GM23338 (cell line): ENCODE measurements at regions not wholly inside any gene's neighbourhood (a gene's known extent, or its start where the extent isn't known, plus 50 kb on each side); places are given as distances from the start of the nearest gene placed in this dataset.

Source experiments
- ATAC-seq: fragments of 200-7000 bp; cut with Tn5 transposase; 3 replicates; pipeline ENCODE4 v1.9.1; 2020
- DNase-seq: peaks from one replicate; pipeline ENCODE4 v3.0.0-alpha.2; 2015; ENCODE audit warnings: low spot score
- H2AFZ ChIP-seq: fragments of 200-600 bp; sonication (generic); 2 replicates; pipeline ENCODE4 v1.8.0; 2016; ENCODE audit warnings: antibody characterized with exemption, mild to moderate bottlenecking, moderate library complexity
- H3F3A ChIP-seq: fragments of 200-600 bp; sonication (generic); replicated peaks from 2 replicates; pipeline ENCODE4 v1.8.0; 2017; ENCODE audit warnings: antibody characterized with exemption, mixed run types, low read depth
- H3K27ac ChIP-seq: fragments of 200-600 bp; sonication (generic); 2 replicates; pipeline ENCODE4 v1.6.1; 2016; ENCODE audit warnings: low read depth
- H3K27me3 ChIP-seq: fragments of 200-600 bp; sonication (generic); 2 replicates; pipeline ENCODE4 v1.8.0; 2016; ENCODE audit warnings: mild to moderate bottlenecking, mixed run types, moderate library complexity; ENCODE audit not compliant: insufficient read depth
- H3K36me3 ChIP-seq: fragments of 200-600 bp; sonication (generic); 2 replicates; pipeline ENCODE4 v1.8.0; 2016; ENCODE audit warnings: mild to moderate bottlenecking; ENCODE audit not compliant: insufficient read depth
- H3K4me1 ChIP-seq: fragments of 200-600 bp; sonication (generic); 2 replicates; pipeline ENCODE4 v1.8.0; 2016; ENCODE audit warnings: mild to moderate bottlenecking, moderate library complexity; ENCODE audit not compliant: insufficient read depth
- H3K4me2 ChIP-seq: fragments of 200-600 bp; sonication (generic); 2 replicates; pipeline ENCODE4 v1.7.1; 2017; ENCODE audit warnings: mixed run types
- H3K4me3 ChIP-seq: fragments of 200-600 bp; sonication (generic); 2 replicates; pipeline ENCODE4 v1.6.1; 2016; ENCODE audit warnings: mixed run types
- H3K79me2 ChIP-seq: fragments of 200-600 bp; sonication (generic); replicated peaks from 2 replicates; pipeline ENCODE4 v1.8.0; 2017; ENCODE audit warnings: mild to moderate bottlenecking; ENCODE audit not compliant: insufficient read depth
- H3K9me2 ChIP-seq: fragments of 200-600 bp; sonication (generic); 2 replicates; pipeline ENCODE4 v1.8.0; 2017; ENCODE audit not compliant: insufficient read depth
- H4K20me1 ChIP-seq: fragments of 200-600 bp; sonication (generic); replicated peaks from 2 replicates; pipeline ENCODE4 v1.8.0; 2017; ENCODE audit warnings: mild to moderate bottlenecking; ENCODE audit not compliant: insufficient read depth
- H3K27ac Mint-ChIP-seq: 2 replicates; pipeline ENCODE4 v1.8.0; 2020; ENCODE audit warnings: inconsistent platforms, mild to moderate bottlenecking, moderate library complexity, mixed read lengths
- H3K27me3 Mint-ChIP-seq: 3 replicates; pipeline ENCODE4 v1.8.0; 2022; ENCODE audit warnings: low read depth, mild to moderate bottlenecking, moderate library complexity, mixed read lengths, inconsistent platforms; ENCODE audit not compliant: insufficient read depth, poor library complexity
- H3K36me3 Mint-ChIP-seq: 3 replicates; pipeline ENCODE4 v1.8.0; 2021; ENCODE audit warnings: low read depth, mild to moderate bottlenecking, inconsistent platforms, moderate library complexity, mixed read lengths
- H3K4me1 Mint-ChIP-seq: 3 replicates; pipeline ENCODE4 v1.8.0; 2020; ENCODE audit warnings: mild to moderate bottlenecking, inconsistent platforms, mixed read lengths
- H3K4me3 Mint-ChIP-seq: 3 replicates; pipeline ENCODE4 v1.8.0; 2021; ENCODE audit warnings: moderate library complexity, mild to moderate bottlenecking, inconsistent platforms, mixed read lengths
- H3K9me3 Mint-ChIP-seq: 3 replicates; pipeline ENCODE4 v1.8.0; 2020; ENCODE audit warnings: moderate library complexity, mild to moderate bottlenecking, inconsistent platforms, mixed read lengths
- NANOG ChIP-seq: IDR thresholded peaks from 2 replicates; pipeline ENCODE4 v1.6.1; 2016; ENCODE audit warnings: antibody characterized with exemption, borderline replicate concordance
- STAT1 ChIP-seq: IDR thresholded peaks from one replicate; pipeline ENCODE4 v1.6.1; 2016; ENCODE audit warnings: antibody characterized with exemption; ENCODE audit not compliant: unreplicated experiment
- TF ChIP-seq, protein P1 (sequence below): IDR thresholded peaks from one replicate; pipeline ENCODE4 v1.6.1; 2018; ENCODE audit warnings: antibody characterized with exemption; ENCODE audit not compliant: unreplicated experiment
- TF ChIP-seq, protein P2 (sequence below): fragments of 250-450 bp; sonication (Bioruptor Pico); IDR thresholded peaks from 2 replicates; pipeline ENCODE4 v1.5.0; 2020; ENCODE audit warnings: mild to moderate bottlenecking, moderate library complexity

DNA sequence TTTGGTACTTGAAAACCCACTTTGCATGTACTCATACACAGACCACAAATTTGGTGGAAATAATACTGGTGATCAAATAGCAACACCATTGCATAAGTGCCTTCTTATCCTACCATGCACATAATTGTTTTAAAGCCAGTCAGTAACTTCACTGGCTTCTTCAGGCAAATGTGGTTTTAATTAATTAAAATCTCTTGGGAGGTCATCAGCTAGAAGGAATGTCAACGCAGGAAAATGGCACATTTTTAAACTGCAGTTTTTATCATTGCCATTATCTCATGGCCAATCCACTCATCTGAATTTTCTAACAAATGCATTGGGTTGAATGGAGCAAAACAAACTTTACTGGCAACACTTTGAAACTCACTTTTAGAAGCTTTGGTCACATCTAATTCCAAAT is 105.7 kb upstream of the ZPLD1 start (continued):
- TF ChIP-seq, protein P1, sequence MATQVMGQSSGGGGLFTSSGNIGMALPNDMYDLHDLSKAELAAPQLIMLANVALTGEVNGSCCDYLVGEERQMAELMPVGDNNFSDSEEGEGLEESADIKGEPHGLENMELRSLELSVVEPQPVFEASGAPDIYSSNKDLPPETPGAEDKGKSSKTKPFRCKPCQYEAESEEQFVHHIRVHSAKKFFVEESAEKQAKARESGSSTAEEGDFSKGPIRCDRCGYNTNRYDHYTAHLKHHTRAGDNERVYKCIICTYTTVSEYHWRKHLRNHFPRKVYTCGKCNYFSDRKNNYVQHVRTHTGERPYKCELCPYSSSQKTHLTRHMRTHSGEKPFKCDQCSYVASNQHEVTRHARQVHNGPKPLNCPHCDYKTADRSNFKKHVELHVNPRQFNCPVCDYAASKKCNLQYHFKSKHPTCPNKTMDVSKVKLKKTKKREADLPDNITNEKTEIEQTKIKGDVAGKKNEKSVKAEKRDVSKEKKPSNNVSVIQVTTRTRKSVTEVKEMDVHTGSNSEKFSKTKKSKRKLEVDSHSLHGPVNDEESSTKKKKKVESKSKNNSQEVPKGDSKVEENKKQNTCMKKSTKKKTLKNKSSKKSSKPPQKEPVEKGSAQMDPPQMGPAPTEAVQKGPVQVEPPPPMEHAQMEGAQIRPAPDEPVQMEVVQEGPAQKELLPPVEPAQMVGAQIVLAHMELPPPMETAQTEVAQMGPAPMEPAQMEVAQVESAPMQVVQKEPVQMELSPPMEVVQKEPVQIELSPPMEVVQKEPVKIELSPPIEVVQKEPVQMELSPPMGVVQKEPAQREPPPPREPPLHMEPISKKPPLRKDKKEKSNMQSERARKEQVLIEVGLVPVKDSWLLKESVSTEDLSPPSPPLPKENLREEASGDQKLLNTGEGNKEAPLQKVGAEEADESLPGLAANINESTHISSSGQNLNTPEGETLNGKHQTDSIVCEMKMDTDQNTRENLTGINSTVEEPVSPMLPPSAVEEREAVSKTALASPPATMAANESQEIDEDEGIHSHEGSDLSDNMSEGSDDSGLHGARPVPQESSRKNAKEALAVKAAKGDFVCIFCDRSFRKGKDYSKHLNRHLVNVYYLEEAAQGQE, result no peak
- no peak for TF ChIP-seq STAT1
- TF ChIP-seq, protein P2, sequence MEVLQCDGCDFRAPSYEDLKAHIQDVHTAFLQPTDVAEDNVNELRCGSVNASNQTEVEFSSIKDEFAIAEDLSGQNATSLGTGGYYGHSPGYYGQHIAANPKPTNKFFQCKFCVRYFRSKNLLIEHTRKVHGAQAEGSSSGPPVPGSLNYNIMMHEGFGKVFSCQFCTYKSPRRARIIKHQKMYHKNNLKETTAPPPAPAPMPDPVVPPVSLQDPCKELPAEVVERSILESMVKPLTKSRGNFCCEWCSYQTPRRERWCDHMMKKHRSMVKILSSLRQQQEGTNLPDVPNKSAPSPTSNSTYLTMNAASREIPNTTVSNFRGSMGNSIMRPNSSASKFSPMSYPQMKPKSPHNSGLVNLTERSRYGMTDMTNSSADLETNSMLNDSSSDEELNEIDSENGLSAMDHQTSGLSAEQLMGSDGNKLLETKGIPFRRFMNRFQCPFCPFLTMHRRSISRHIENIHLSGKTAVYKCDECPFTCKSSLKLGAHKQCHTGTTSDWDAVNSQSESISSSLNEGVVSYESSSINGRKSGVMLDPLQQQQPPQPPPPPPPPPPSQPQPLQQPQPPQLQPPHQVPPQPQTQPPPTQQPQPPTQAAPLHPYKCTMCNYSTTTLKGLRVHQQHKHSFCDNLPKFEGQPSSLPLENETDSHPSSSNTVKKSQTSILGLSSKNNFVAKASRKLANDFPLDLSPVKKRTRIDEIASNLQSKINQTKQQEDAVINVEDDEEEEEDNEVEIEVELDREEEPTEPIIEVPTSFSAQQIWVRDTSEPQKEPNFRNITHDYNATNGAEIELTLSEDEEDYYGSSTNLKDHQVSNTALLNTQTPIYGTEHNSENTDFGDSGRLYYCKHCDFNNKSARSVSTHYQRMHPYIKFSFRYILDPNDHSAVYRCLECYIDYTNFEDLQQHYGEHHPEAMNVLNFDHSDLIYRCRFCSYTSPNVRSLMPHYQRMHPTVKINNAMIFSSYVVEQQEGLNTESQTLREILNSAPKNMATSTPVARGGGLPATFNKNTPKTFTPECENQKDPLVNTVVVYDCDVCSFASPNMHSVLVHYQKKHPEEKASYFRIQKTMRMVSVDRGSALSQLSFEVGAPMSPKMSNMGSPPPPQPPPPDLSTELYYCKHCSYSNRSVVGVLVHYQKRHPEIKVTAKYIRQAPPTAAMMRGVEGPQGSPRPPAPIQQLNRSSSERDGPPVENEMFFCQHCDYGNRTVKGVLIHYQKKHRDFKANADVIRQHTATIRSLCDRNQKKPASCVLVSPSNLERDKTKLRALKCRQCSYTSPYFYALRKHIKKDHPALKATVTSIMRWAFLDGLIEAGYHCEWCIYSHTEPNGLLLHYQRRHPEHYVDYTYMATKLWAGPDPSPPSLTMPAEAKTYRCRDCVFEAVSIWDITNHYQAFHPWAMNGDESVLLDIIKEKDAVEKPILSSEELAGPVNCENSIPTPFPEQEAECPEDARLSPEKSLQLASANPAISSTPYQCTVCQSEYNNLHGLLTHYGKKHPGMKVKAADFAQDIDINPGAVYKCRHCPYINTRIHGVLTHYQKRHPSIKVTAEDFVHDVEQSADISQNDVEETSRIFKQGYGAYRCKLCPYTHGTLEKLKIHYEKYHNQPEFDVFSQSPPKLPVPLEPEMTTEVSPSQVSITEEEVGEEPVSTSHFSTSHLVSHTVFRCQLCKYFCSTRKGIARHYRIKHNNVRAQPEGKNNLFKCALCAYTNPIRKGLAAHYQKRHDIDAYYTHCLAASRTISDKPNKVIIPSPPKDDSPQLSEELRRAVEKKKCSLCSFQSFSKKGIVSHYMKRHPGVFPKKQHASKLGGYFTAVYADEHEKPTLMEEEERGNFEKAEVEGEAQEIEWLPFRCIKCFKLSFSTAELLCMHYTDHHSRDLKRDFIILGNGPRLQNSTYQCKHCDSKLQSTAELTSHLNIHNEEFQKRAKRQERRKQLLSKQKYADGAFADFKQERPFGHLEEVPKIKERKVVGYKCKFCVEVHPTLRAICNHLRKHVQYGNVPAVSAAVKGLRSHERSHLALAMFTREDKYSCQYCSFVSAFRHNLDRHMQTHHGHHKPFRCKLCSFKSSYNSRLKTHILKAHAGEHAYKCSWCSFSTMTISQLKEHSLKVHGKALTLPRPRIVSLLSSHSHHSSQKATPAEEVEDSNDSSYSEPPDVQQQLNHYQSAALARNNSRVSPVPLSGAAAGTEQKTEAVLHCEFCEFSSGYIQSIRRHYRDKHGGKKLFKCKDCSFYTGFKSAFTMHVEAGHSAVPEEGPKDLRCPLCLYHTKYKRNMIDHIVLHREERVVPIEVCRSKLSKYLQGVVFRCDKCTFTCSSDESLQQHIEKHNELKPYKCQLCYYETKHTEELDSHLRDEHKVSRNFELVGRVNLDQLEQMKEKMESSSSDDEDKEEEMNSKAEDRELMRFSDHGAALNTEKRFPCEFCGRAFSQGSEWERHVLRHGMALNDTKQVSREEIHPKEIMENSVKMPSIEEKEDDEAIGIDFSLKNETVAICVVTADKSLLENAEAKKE, result no peak

DNA sequence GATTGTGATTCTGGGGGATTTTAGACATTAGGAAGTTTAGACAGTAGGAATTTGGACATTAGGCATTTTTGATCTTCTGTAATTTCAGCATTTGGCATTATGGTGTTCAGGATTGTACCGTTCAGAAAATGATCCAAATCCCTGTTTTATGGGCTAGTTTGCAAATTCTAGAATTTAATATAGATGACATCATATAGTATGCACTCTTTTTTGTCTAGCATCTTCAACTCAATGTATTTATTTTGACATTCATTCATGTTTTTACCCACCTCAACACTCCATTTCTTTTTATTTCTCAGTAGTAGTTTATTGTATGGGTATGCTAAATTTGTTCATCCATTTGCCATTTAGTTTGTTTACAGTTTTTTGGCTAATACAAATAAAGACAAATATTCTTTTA is 105.3 kb upstream of the ZPLD1 start:
- no peak overlapping the region for H2AFZ ChIP-seq
- Mint-ChIP-seq H3K36me3 (no peaks in the 10 kb centered on the region), H3K9me3 (no peaks in the 10 kb centered on the region), H3K4me3 (no peak overlapping the region), H3K4me1 (no peaks in the 10 kb centered on the region), H3K27me3 (no peaks in the 10 kb centered on the region), H3K27ac (no peak overlapping the region)
- H3K79me2 ChIP-seq, result no peaks in the 10 kb centered on the region
- H3K36me3 ChIP-seq, result no peaks in the 10 kb centered on the region
- H3K27ac ChIP-seq, result no peak overlapping the region
- H3F3A ChIP-seq, result no peaks in the 10 kb centered on the region
- DNase-seq (no peak), ATAC-seq (no peak)
- no peak overlapping the region for H3K4me2 ChIP-seq
- H4K20me1 ChIP-seq, result no peaks in the 10 kb centered on the region
- no peaks in the 10 kb centered on the region for H3K4me1 ChIP-seq
- no peaks in the 10 kb centered on the region for H3K27me3 ChIP-seq
- no peak overlapping the region for H3K4me3 ChIP-seq
- TF ChIP-seq NANOG, result no peak
- H3K9me2 ChIP-seq, result no peaks in the 10 kb centered on the region
